PC-9 (cell line): ENCODE measurements at regions not wholly inside any gene's neighbourhood (a gene's known extent, or its start where the extent isn't known, plus 50 kb on each side); places are given as distances from the start of the nearest gene placed in this dataset.

Experiments used
- BruUV-seq: library from RNA; stranded (reverse); fragments of 400-500 nt; replicated peaks from 2 replicates; lab custom pipeline; 2021; lab: Mats Ljungman, UMichigan
- CTCF ChIA-PET: fragments of 300-600 bp; sonication (Branson Sonifier 250); formaldehyde crosslinking; loops from one replicate; lab custom pipeline; 2022; ENCODE audit warnings: antibody characterized with exemption; lab: Charles Lee
- POLR2A ChIA-PET: fragments of 300-600 bp; sonication (Branson Sonifier 250); formaldehyde crosslinking; loops from one replicate; lab custom pipeline; 2022; ENCODE audit warnings: antibody characterized with exemption; ENCODE audit not compliant: unreplicated experiment; lab: Charles Lee
- DNase-seq, 2 experiments: peaks; one replicate each; pipeline versions ENCODE4 v3.0.0 to v3.0.0-alpha.2; 2015 to 2022; ENCODE audit warnings: mixed read lengths in 1 of 2
- H2AFZ ChIP-seq: fragments of 200-600 bp; sonication (generic); 2 replicates; pipeline ENCODE4 v1.8.1; 2017; ENCODE audit warnings: antibody characterized with exemption
- H3F3A ChIP-seq: fragments of 200-600 bp; sonication (generic); 2 replicates; pipeline ENCODE4 v1.8.1; 2017; ENCODE audit warnings: antibody characterized with exemption, mild to moderate bottlenecking, low read depth; ENCODE audit not compliant: insufficient read depth
- H3K27ac ChIP-seq: fragments of 200-600 bp; sonication (generic); 2 replicates; pipeline ENCODE4 v1.6.1; 2016; ENCODE audit warnings: mixed run types
- H3K27me3 ChIP-seq: fragments of 200-600 bp; sonication (generic); 2 replicates; pipeline ENCODE4 v1.6.1; 2016; ENCODE audit warnings: low read depth, mixed run types; ENCODE audit not compliant: insufficient read depth
- H3K36me3 ChIP-seq: fragments of 200-600 bp; sonication (generic); 2 replicates; pipeline ENCODE4 v1.6.1; 2016; ENCODE audit warnings: low read depth, mixed run types
- H3K4me1 ChIP-seq: fragments of 200-600 bp; sonication (generic); replicated peaks from 2 replicates; pipeline ENCODE4 v1.6.1; 2016; ENCODE audit warnings: mixed run types; ENCODE audit not compliant: insufficient read depth
- H3K4me2 ChIP-seq: fragments of 200-600 bp; sonication (generic); 2 replicates; pipeline ENCODE4 v1.6.1; 2017; ENCODE audit warnings: mixed run types
- H3K4me3 ChIP-seq: fragments of 200-600 bp; sonication (generic); 2 replicates; pipeline ENCODE4 v1.6.1; 2016; ENCODE audit warnings: mixed run types
- H3K79me2 ChIP-seq: fragments of 200-600 bp; sonication (generic); 2 replicates; pipeline ENCODE4 v1.6.1; 2017; ENCODE audit warnings: low read depth, mixed run types
- H3K9me2 ChIP-seq: fragments of 200-600 bp; sonication (generic); 2 replicates; pipeline ENCODE4 v1.8.1; 2017; ENCODE audit warnings: mild to moderate bottlenecking; ENCODE audit not compliant: insufficient read depth
- H3K9me3 ChIP-seq: fragments of 200-600 bp; sonication (generic); 2 replicates; pipeline ENCODE4 v1.8.1; 2016; ENCODE audit warnings: low read depth; ENCODE audit not compliant: insufficient read depth
- H4K20me1 ChIP-seq: fragments of 200-600 bp; sonication (generic); 2 replicates; pipeline ENCODE4 v1.8.1; 2017; ENCODE audit not compliant: insufficient read depth
- CTCF ChIP-seq: fragments of 200-600 bp; sonication (generic); conservative IDR thresholded peaks from 2 replicates; pipeline ENCODE4 v1.6.1; 2017; ENCODE audit warnings: mixed run types, antibody characterized with exemption, mild to moderate bottlenecking, moderate library complexity
- EZH2 ChIP-seq: fragments of 200-600 bp; sonication (generic); IDR thresholded peaks from 2 replicates; pipeline ENCODE4 v1.8.0; 2017; ENCODE audit warnings: antibody characterized with exemption, low read depth
- intact Hi-C: fragments of 100-400 bp; cut with micrococcal nuclease; formaldehyde crosslinking; loops from one replicate; pipeline ENCODE4 v1.10.0; 2022; ENCODE audit not compliant: unreplicated experiment

GRCh38 chr2:239607517-239608191 lies 206.8 kb upstream of the HDAC4 start:
- no peaks in the 10 kb centered on the region for H3K79me2 ChIP-seq
- H3K4me1 ChIP-seq: no peaks in the 10 kb centered on the region
- no peak overlapping the region for H3K4me3 ChIP-seq
- no peaks in the 10 kb centered on the region for H3K9me3 ChIP-seq
- no peak for TF ChIP-seq EZH2
- TF ChIP-seq CTCF: no peak
- H4K20me1 ChIP-seq: no peaks in the 10 kb centered on the region
- no peak overlapping the region for H3K4me2 ChIP-seq
- no TSS peak for BruUV-seq
- H3K27me3 ChIP-seq: peaks cover 97% of the 10 kb centered on the region
- H3K27ac ChIP-seq: no peak overlapping the region
- POLR2A ChIA-PET: interaction anchor here (0.8 kb wide), 1 partner anchor 25 kb away, joined by 31 read pairs; no protein-coding TSS in a partner anchor
- CTCF ChIA-PET: no interaction called here
- intact Hi-C loops: no loop called here
- no peaks in the 10 kb centered on the region for H3K9me2 ChIP-seq
- H3F3A ChIP-seq: no peaks in the 10 kb centered on the region
- DNase-seq: no peak
- H3K36me3 ChIP-seq: no peaks in the 10 kb centered on the region
- no peak overlapping the region for H2AFZ ChIP-seq

DNA sequence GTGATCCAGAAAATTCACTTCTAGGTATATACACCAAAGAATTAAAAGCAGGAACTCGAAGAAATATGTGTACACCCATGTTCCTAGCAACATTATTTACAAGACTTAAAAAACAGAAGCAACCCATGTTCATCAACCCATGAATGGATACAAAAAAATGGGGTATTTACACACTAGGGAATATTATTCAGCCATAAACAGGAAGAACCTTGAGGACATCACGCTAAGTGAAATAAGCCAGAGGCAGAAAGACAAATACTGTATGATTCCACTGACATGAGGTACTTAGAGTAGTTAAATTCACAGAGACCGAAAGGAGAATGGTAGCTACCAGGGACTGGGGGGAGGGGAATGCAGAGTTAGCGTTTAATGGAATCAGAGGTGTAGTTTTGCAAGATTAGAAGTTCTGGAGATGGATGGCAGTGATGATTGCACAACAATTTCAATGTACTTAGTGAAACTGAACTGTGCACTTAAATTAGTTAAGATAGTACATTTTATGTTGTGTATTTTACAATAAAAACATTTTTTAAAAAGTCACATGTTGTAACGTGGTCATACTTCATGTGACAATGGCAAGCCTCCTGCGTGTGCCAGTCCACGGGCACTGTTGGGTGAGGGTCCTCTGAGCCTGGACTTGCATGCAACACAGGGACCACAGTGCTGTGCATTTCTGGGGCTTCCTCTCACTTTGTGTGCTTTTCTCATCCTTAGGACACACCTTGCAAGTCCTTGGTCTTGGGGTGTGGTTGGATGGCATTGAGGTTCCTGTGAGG lies 206.1 kb upstream of the HDAC4 start:
- H3K36me3 ChIP-seq: no peaks in the 10 kb centered on the region

GRCh38 chr2:239605976-239606375 lies 205.2 kb upstream of the HDAC4 start:
- H3K27me3 ChIP-seq: peaks cover 97% of the 10 kb centered on the region
- no peak overlapping the region for H3K4me2 ChIP-seq
- H3K9me2 ChIP-seq: no peaks in the 10 kb centered on the region
- H3K4me3 ChIP-seq: no peak overlapping the region
- H3K79me2 ChIP-seq: no peaks in the 10 kb centered on the region
- ChIA-PET CTCF (no interaction called here), POLR2A (no interaction called here)
- no peaks in the 10 kb centered on the region for H3F3A ChIP-seq
- BruUV-seq: no TSS peak
- H3K4me1 ChIP-seq: no peaks in the 10 kb centered on the region
- intact Hi-C loops: no loop called here
- H4K20me1 ChIP-seq: no peaks in the 10 kb centered on the region
- H3K36me3 ChIP-seq: no peaks in the 10 kb centered on the region
- H3K27ac ChIP-seq: no peak overlapping the region
- no peak for DNase-seq
- no peak overlapping the region for H2AFZ ChIP-seq
- TF ChIP-seq EZH2: no peak
- H3K9me3 ChIP-seq: no peaks in the 10 kb centered on the region

More for the DNA sequence above, 206.1 kb upstream of the HDAC4 start:
- Histone ChIP-seq H3K4me2 (no peak overlapping the region), H4K20me1 (no peaks in the 10 kb centered on the region), H3K4me3 (no peak overlapping the region), H3K4me1 (no peaks in the 10 kb centered on the region), H3F3A (no peaks in the 10 kb centered on the region), H3K27ac (no peak overlapping the region), H3K27me3 (peaks cover 97% of the 10 kb centered on the region), H2AFZ (no peak overlapping the region), H3K79me2 (no peaks in the 10 kb centered on the region), H3K9me3 (no peaks in the 10 kb centered on the region), H3K9me2 (no peaks in the 10 kb centered on the region)
- DNase-seq: no peak
- TF ChIP-seq CTCF (no peak), EZH2 (no peak)
- CTCF ChIA-PET: no interaction called here
- no TSS peak for BruUV-seq
- intact Hi-C loops: no loop called here
- POLR2A ChIA-PET: no interaction called here
